ENCODE measurements at regions not wholly inside any gene's neighbourhood (a gene's known extent, or its start where the extent isn't known, plus 50 kb on each side); places are given as distances from the start of the nearest gene placed in this dataset.

GRCh38 chr18:44626236-44626635 is 54.5 kb upstream of the SETBP1 start:
- DNase-seq: no peak

DNA sequence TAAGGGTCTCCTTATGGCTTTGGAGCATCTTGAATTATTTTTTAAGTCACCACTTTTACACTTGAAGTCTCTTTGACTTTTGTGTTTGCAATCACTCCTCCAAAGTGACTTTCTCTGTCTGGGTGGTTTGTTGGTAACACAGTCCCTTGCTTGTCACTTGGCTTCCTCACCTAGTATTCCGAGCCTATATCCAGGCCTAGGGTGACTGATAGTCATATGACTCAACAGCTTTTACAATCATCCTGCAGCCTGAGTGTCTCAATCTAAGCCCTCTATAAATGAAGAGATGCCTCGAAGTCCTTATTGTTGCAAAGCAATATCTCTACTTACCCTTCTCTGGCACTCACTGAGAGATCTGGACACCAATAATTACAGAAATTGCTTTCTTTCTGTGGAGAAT is 53.9 kb upstream of the SETBP1 start:
- no peak for DNase-seq

DNA sequence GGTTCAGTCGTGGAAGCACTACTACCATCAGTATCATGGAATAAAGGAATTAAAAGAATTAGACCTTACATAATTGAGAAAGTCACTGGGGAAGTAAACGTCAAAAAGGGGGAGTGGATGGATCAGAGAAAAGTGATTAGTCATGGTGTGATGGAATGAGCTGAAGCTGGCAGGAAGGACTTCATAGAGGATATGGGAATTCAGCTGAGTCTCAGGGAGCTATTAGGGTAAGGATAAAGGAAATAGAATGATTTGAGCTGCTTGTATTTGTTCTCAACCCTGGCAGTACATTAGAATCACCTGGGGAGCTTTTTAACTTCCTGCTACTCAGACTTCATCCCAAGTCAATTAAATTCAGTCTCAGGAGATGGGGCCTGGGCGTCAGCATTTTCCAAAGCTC is 53.4 kb upstream of the SETBP1 start:
- DNase-seq: no peak

GRCh38 chr18:44629406-44629805 is 51.3 kb upstream of the SETBP1 start:
- DNase-seq: no peak

GRCh38 chr18:44630118-44630517 is 50.6 kb upstream of the SETBP1 start:
- no peak for DNase-seq
